HG03460 (cell line): ENCODE measurements at regions not wholly inside any gene's neighbourhood (a gene's known extent, or its start where the extent isn't known, plus 50 kb on each side); places are given as distances from the start of the nearest gene placed in this dataset.
"Not testable (repeated sequence)": the region's sequence is repeated elsewhere in the genome, so short reads cannot be mapped to it uniquely, and the experiment has no call there.

Experiments
- ATAC-seq: cut with Tn5 transposase; IDR thresholded peaks from one replicate; pipeline ENCODE4 v1.9.1; 2021; ENCODE audit not compliant: unreplicated experiment

DNA sequence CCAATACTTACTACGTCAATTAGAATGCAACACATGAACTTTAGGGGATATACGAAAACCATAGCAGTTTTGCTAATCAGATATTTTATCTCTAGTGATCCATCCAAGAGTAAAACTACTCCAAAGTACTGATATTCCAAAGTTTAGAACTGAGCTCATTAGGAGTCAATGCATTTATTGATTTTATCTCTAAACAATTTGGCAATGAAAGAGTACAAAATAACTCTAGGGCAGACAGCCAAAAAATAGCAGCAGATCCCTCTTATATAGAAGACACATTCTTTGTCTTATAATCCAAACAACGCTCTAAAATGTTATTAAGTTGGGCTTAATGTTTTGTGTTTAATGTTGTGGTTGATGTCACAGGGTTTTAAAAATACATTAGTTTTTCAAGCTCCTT lies 923.9 kb upstream of the MAN1A1 start:
- ATAC-seq = no peak

DNA sequence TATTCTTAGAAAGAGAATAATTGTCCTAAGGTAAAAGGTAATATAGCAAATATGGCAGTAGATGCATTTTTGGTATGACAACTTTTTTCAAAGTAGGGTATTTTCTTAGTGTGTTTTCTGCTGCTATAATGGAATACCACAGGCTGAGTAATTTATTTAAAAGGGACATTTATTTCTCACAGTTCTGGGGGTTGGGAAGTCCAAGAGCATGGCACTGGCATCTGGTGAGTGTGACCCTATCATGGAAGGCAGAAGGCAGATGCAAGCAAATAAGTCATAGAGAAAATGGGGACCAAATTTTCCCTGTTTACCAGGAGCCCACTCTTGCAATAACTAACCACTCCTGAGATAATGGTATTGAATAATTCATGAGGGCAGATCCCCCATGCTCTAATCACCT lies 922.5 kb upstream of the MAN1A1 start:
- ATAC-seq = no peak

DNA sequence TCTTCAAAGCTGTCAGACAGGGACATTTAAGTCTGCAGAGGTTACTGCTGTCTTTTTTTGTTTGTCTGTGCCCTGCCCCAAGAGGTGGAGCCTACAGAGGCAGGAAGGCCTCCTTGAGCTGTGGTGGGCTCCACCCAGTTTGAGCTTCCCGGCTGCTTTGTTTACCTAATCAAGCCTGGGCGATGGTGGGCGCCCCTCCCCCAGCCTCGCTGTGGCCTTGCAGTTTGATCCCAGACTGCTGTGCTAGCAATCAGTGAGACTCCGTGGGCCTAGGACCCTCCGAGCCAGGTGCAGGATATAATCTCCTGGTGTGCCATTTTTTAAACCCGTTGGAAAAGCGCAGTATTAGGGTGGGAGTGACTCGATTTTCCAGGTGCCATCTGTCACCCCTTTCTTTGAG lies 918.7 kb upstream of the MAN1A1 start:
- not testable (repeated sequence) for ATAC-seq

DNA sequence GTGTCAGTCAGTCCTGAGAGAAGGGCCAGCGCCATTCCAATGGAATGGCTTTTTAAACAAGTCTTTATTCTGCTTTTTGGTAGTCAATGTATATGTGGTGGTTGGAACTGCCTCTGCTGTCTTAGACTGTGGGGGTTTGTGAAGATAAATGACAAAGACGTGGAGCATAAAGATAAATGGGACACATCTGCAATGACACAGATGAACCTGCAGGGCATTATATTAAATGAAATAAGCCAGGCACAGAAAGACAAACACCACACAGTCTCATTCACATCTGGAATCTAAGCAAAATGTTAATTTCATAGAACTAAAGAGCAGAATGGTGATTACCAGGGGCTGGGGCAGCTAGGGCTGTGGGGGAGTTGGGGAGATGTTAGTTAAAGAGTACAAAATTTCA lies 912.8 kb upstream of the MAN1A1 start:
- ATAC-seq = no peak

DNA sequence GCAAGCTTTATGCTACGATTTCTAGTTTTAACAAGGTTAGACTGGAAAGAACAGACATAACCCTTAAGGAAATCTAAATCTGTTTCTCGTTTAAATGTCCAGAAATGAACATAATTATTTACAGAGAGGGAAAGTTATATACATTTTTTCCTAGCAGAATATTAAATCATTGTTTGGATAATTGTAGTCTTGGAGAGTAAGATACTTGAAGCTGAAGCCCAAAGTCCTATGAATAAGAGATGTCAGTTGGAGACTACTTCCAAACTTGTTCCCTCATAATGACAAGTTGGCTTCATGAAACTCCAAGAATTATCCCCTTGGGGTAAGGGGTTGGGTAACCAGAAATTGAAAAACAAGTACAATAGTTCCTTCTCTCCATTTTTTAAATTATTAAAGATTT lies 911.1 kb upstream of the MAN1A1 start:
- no peak for ATAC-seq

DNA sequence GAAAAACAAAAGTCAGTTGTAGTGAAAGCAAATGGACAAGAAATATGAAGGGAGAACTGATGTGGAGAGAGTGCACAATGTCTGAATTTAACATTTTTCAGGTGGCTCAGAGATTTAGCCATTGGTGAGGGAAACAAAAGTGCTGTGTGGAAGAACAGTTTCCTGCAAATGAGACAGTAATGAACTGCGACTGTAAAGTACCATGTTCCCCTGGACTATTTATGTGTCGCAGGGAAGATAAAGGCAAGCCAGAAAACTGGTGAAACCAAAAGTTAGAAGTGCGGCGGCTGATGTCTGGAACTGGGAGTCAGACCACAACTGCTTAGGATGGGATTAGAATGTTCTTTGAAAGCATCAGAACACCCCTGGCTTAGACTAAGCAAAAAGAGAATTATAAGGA lies 905.1 kb upstream of the MAN1A1 start:
- no peak for ATAC-seq

DNA sequence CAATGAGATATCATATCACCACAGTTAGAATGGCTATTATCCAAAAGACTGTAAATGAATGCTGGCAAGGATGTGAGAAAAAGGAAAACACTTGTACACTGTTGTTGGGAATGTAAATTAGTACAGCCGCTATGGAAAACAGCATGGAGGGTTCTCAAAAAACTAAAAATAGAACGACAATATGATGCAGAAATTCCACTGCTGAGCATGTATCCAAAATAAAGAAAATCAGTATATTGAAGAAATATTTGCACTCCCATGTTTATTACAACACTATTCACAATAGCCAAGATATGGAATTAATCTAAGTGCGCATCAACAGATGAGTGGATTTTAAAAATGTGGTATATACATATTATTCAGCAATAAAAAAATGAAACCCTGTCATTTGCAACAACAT lies 898.9 kb upstream of the MAN1A1 start:
- ATAC-seq = no peak

DNA sequence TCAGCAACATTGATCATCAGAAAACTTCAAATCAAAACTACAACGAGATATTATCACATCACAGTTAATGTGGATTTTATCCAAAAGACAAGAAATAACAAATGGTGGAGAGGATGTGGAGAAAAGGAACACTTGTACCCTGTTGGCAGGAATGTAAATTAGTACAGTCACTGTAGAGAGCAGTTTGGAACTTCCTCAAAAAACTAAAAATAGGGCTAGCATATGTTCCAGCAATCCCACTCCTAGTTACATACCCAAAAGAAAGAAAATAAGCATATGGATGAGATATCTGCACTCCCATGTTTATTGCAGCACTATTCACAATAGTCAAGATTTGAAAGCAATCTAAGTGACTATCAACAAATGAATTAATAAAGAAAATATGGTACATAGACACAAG lies 887.7 kb upstream of the MAN1A1 start:
- no peak for ATAC-seq

DNA sequence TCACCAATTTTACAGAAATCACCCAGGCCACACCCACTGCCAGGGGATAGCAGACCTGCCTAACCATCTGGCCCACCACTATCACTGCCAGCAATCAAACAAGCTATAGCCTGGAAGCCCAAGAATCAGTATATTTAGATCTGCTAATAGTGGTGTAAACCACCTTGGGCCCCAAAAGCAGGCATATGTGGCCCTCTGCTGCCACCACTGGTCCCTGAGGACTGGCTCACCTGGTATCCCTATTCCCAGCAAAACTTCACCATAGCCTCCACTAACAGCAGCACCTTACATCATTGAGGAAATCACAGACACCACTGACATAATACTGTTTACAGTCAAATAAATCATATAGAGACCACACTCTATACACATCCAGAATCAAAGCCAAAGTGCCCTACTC lies 880.4 kb upstream of the MAN1A1 start:
- no peak for ATAC-seq

DNA sequence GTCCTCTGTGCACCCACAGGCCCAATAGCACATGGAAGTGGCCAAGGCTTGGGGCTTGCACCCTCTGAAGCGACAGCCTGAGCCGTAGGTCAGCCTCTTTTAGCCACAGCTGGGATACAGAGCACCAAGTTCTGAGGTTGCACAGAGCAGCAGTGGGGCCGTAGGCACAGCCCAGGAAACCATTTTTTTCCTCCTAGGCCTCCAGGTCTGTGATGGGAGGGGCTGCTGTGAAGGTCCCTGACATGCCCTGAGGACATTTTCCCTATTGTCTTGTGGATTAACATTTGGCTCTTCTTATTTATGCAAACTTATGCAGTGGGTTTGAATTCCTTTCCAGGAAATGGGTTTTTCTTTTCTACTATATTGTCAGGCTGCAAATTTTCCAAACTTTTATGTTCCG lies 878.7 kb upstream of the MAN1A1 start:
- ATAC-seq = no peak

DNA sequence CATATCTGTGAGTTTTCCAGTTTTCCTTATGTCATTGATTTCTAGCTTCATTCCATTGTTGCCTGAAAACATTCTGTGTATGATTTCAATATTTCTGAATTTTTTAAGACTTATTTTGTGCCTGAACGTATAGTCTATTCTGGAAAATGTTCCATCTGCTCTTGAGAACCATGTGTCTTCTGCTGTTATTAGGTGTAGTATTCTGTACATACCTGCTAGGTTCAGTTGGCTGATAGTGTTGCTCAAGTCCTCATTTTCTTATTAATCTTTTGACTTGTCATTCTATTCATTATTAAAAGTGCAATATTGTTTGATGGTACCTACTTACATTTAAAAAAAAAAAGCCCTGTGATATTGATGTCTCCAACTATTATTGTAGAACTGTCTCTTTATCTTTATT lies 869.8 kb upstream of the MAN1A1 start:
- no peak for ATAC-seq

DNA sequence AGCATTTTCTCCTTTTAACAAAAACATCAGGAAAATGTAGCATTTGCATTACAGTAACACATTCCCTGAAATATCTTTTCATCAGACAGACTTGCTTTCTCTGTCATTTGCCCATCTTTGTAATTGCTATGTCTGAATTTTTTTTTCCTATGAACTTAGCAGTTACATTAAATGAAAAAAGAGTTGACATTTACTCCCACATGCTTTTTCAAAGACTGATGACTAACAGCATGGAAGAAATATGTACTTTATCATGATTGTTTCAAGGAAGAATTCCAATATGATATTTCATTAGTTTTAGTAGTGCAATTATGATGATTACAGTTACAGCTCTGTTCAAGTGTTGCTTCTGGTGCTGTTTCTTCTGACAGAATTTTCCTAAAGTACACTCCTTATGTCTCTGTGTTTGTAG lies 864.5 kb upstream of the MAN1A1 start:
- no peak for ATAC-seq

DNA sequence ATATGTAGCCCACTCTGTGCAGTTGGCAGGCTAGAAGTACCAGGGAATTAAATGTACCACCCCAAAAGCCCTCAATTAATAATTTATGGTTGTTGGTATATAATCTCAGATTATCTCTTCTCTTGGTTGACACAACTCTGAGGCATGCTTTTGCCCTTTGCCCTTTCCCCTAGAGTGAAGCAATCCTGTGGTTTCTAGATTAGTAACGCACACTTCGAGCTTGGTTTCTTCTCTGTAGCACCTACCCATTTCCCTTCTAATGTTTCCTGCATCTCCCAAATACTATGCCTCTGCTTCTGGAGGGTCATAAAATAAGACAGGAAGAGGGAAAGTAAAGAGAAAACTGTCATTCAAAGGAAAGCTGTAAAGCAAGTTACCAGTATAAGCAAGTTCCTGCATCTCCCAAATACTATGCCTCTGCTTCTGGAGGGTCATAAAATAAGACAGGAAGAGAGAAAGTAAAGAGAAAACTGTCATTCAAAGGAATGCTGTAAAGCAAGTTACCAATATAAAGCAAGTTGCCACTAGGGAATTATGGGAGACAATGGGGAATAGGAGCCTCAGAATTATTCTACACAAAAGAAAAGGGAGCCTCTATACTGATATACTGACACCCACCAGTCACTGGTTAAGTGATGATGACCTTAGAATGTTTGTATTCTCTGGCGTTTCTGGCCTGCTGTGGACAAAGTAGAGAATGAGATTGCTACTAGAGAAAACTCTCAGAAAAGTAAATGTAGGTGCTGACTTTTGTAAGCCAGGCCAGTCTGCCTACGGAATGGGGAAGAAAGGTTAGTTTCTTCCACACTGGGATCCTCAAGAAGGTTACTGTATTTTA lies 862.6 kb upstream of the MAN1A1 start:
- no peak for ATAC-seq

DNA sequence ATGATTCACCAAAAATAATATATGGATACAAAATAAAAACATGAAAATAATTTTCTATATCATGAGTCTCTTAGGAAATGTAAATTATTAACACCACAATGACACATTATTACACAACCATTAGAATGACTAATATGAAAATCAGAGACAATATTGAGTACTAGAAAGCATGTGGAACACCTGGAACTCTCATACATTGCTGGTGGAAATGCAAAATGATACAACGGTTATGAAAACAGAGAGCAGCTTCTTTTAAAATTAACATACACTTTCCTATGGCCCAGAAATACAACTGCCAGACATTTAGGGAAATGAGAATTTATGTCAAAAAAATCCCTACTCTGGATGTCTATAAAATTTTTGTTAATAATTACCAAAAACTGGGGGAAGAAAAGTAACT lies 853.3 kb upstream of the MAN1A1 start:
- no peak for ATAC-seq

DNA sequence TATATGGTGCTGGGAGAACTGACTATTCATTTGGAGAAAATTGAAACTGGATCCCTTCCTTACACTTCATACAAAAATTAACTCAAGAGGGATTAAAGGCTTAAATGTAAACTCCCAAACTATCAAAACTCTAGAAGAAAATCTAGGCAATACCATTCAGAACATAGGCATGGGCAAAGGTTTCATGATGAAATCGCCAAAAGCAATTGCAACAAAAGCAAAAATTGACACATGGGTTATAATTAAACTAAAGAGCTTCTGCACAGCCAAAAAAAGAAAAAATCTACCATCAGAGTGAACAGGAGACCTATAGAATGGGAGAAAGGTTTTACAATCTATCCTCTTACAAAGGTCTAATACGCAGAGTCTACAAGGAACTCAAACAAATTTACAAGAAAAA lies 851.3 kb upstream of the MAN1A1 start:
- ATAC-seq = no peak

DNA sequence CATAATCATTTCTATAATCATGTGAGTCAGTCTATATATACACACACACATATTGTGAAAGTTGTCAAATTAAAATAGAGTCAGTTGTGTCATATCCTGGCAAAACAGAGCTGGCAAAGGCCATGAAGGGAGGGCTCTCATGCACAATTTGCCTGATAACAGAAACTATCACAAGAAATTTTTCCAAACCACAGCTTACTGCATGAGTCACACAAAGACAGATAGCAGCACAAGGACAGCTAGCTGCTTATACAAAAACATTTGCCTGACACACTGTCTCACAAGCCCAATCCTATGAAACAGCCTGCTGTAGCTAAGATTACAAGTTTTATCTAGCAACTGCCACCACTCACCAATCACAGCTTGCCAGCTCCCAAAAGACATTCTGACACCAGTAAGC lies 848.5 kb upstream of the MAN1A1 start:
- ATAC-seq = no peak

DNA sequence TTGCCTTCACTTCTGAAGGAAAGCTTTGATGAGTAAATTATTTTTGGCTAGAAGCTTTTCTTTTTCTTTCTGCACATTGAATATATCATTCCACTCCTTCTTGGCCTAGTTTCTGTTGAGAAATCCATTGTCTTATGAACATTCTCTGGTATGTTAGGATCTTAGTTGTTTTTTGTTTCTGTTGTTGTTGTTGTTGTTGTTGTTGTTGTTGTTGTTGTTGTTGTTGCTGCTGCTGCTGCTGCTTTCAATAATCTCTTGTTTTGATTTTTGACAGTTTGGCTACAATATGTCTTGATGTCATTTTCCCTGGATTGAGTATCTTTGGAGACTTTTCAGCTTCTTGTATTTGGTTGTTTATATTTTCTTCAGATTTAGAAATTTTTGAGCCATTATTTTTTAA lies 836.5 kb upstream of the MAN1A1 start:
- no peak for ATAC-seq

DNA sequence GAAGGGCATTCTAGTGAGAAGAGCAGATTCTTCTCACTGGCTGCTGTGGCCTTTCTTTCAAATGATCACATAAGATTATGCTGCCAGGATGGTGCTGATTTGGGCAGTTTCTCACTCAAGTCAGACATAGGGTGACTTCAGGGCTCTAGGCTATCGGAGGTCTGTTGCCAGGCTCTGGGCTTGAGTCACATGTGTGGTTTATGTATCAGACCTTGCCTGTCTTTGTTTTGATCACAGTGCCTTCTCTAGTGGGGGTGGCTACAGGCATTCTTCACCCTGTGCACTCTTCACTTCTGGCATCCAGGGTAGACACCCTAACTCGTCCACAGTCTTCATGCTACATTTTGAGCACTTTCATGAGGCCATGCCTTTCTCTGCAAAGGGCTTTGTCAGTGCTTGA lies 823.7 kb upstream of the MAN1A1 start:
- ATAC-seq = no peak

DNA sequence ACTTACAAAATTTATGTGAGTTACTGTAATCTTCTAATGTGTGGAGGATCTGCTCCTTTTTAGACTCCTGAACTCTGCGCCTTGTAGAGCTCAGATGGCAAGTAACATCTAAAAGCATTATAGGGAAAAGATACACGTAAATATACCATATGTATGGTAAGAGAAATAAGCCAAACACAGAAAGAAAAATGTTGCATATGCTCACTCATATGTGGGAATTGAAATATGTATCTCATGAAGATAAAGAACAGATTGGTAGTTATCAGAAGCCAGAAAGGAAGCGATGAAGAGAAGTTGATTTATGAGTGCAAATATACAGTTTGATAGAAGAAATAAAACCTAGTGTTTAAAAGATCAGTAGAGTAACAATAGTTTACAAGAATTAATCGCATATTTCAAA lies 815.0 kb upstream of the MAN1A1 start:
- no peak for ATAC-seq

DNA sequence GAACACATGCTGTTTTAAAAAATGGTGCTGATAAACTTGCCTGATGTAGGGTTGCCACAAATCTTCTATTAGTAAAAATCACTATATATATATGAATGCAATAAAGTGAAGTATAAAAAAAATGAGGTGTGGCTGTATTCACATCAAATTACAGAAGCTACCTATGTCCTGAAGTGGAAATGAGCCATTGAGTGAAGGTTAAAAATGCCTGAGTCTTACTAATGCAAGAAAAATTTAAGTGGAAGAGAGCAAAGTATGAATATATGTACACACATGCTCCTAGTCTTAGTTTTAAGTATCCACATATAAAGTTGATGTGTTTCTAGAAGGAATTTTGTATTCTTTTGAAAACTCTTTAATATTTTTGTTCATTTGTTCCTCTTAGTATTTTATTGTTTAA lies 808.3 kb upstream of the MAN1A1 start:
- no peak for ATAC-seq

DNA sequence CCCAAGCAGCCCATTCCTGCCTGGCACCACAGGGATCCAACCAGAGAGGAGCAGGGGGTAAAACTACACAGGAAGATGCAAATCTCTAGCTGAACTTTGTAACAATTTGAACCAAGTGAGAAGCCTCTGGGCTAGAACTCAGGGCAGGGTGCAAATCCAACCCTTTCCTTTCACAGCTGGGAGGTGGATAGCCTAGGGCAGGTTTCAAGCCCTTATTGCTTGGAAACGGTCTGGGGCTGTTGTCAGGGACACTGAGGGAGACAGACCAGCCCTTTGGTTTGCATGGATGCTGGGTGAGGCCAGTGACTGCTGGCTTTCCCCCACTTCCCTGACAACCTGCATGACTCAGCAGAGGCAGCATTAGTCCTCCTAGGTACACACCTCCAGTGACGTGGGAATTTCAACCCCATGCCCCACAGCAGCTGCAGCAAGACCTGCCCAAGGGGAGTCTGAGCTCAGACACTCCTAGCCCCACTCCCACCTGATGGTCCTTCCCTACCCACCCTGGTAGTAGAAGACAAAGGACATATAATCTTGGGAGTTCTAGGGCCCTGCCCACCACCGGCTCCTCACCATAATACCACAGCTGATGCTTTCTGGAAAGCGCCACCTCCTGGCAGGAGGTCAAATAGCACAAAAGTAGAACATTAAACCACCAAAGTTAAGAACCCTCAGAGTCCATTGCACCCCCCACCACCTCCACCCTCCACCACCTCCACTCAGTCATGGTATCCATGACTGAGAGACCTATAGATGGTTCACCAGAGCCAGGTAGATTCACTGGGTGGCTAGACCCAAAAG lies 797.7 kb upstream of the MAN1A1 start:
- no peak for ATAC-seq

DNA sequence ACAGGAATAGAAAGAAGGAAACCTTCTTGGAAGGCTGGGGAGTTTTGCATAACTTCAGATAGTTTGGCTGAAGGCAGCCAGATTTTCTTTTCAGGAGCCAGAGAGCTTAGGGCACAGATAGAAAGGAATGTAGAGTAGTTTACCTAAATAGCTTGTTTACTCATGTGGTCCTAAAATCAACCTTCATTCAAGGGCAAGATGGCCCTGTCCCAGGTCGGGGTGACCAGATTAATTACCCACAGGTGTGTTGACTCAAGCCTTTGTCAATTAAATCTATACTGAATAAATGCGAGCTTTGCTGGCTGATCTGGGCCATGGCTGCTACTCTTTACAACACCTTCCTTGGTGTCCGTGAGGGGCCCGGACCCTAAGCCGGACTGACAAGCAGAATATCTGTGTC lies 792.0 kb upstream of the MAN1A1 start:
- ATAC-seq = no peak

DNA sequence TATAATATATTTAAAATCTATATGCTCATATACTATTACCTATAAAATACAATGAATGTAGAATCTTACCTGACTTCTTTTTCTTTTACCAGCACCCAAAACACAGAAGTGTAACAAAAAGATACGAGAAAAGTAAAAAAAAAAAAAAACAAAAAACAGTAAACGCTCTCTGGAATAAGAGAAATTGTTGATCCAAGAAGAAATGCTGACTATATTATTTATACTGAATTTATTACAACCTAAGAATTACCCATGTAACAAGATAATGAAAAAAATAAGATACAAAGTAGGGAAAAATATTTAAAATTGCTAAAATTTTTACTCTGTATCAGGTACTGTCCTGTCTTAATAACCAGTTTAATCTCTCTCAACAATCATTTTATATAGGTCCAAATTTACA lies 787.9 kb upstream of the MAN1A1 start:
- no peak for ATAC-seq
